HG03064 (cell line): ENCODE measurements at regions not wholly inside any gene's neighbourhood (a gene's known extent, or its start where the extent isn't known, plus 50 kb on each side); places are given as distances from the start of the nearest gene placed in this dataset.
"Not testable (repeated sequence)": the region's sequence is repeated elsewhere in the genome, so short reads cannot be mapped to it uniquely, and the experiment has no call there.

Experiments used
- ATAC-seq: cut with Tn5 transposase; IDR thresholded peaks from one replicate; pipeline ENCODE4 v1.9.1; 2021; ENCODE audit warnings: low read depth; ENCODE audit not compliant: unreplicated experiment

GRCh38 chr12:61107118-61107517, 1153.1 kb upstream of the USP15 start:
- ATAC-seq: no peak

- ATAC-seq: no peak
Measured at GRCh38 chr12:61111218-61111617, 1149.0 kb upstream of the USP15 start.

- no peak for ATAC-seq
Measured at GRCh38 chr12:61137677-61138414, 1122.4 kb upstream of the USP15 start.

- no peak for ATAC-seq
Measured at GRCh38 chr12:61138415-61138759, 1121.8 kb upstream of the USP15 start.

GRCh38 chr12:61161961-61162360, 1098.2 kb upstream of the USP15 start:
- ATAC-seq: no peak

GRCh38 chr12:61188801-61189595, 1071.2 kb upstream of the USP15 start:
- no peak for ATAC-seq

- ATAC-seq: no peak
Measured at GRCh38 chr12:61213646-61214045, 1046.6 kb upstream of the USP15 start.

GRCh38 chr12:61220337-61220736, 1039.9 kb upstream of the USP15 start:
- no peak for ATAC-seq

GRCh38 chr12:61232040-61232439, 1028.2 kb upstream of the USP15 start:
- ATAC-seq: no peak

GRCh38 chr12:61250303-61250702, 1009.9 kb upstream of the USP15 start:
- no peak for ATAC-seq

- no peak for ATAC-seq
Measured at GRCh38 chr12:61251076-61251475, 1009.1 kb upstream of the USP15 start.

- no peak for ATAC-seq
Measured at GRCh38 chr12:61254225-61254624, 1006.0 kb upstream of the USP15 start.

GRCh38 chr12:61264294-61264693, 995.9 kb upstream of the USP15 start:
- ATAC-seq: not testable (repeated sequence)

- ATAC-seq: no peak
Measured at GRCh38 chr12:61267474-61267873, 992.7 kb upstream of the USP15 start.

- no peak for ATAC-seq
Measured at GRCh38 chr12:61272441-61272840, 987.8 kb upstream of the USP15 start.

GRCh38 chr12:61282790-61283575, 977.2 kb upstream of the USP15 start:
- ATAC-seq: no peak

GRCh38 chr12:61290473-61290872, 969.7 kb upstream of the USP15 start:
- no peak for ATAC-seq

GRCh38 chr12:61291647-61292046, 968.6 kb upstream of the USP15 start:
- ATAC-seq: no peak

- ATAC-seq: not testable (repeated sequence)
Measured at GRCh38 chr12:61294011-61294410, 966.2 kb upstream of the USP15 start.

- ATAC-seq: no peak
Measured at GRCh38 chr12:61301817-61302216, 958.4 kb upstream of the USP15 start.

GRCh38 chr12:61302282-61302681, 957.9 kb upstream of the USP15 start:
- no peak for ATAC-seq
